ENCODE measurements at regions not wholly inside any gene's neighbourhood (a gene's known extent, or its start where the extent isn't known, plus 50 kb on each side); places are given as distances from the start of the nearest gene placed in this dataset.

DNA sequence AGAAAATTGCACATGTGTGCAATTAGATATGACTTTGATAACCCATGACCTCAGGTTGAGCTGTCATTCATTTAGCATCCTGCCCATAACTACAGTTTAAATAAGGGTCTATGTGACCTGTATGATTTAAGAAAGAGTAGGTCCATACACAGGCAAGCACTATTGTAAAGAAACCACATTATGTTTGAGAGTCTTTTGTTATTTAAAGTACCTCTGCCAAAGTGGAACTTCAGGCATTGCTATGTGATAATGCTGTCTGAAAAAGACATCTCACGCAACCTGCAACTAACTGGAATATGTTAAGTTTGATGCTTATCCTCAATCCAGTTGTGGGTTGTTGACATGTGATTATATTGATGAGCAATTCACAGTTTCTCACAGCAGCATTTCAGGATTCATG is 317.0 kb downstream of the TMEM161B start:
- H4K20me1 ChIP-seq (ENCODE audit: insufficient read depth): no peaks in the 10 kb centered on the region
- no peak overlapping the region for H3K4me3 ChIP-seq (ENCODE audit: low read depth in 2 of 2, low read length in 1 of 2)
- no peak overlapping the region for H3K4me2 ChIP-seq
- CTCF ChIA-PET: no interaction called here
- H2AFZ ChIP-seq (ENCODE audit: low read depth): no peak overlapping the region
- H3F3A ChIP-seq (replicated peaks; ENCODE audit: insufficient read depth): no peaks in the 10 kb centered on the region
- TF ChIP-seq POLR2AphosphoS5 (IDR thresholded peaks at IDR 0.05; ENCODE audit: low read depth, low read length): no peak
- TF ChIP-seq RAD21 (IDR thresholded peaks at IDR 0.05; ENCODE audit: low read length): no peak
- TF ChIP-seq FOSL2 (IDR thresholded peaks at IDR 0.05; ENCODE audit: borderline replicate concordance, low read depth): no peak
- TF ChIP-seq, protein P1, sequence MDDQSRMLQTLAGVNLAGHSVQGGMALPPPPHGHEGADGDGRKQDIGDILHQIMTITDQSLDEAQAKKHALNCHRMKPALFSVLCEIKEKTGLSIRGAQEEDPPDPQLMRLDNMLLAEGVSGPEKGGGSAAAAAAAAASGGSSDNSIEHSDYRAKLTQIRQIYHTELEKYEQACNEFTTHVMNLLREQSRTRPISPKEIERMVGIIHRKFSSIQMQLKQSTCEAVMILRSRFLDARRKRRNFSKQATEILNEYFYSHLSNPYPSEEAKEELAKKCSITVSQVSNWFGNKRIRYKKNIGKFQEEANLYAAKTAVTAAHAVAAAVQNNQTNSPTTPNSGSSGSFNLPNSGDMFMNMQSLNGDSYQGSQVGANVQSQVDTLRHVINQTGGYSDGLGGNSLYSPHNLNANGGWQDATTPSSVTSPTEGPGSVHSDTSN (IDR thresholded peaks at IDR 0.05): no peak
- TF ChIP-seq TEAD4 (IDR thresholded peaks at IDR 0.05; ENCODE audit: borderline replicate concordance, insufficient read depth): no peak
- no peak for TF ChIP-seq JUND (IDR thresholded peaks at IDR 0.05)
- TF ChIP-seq, protein P2, sequence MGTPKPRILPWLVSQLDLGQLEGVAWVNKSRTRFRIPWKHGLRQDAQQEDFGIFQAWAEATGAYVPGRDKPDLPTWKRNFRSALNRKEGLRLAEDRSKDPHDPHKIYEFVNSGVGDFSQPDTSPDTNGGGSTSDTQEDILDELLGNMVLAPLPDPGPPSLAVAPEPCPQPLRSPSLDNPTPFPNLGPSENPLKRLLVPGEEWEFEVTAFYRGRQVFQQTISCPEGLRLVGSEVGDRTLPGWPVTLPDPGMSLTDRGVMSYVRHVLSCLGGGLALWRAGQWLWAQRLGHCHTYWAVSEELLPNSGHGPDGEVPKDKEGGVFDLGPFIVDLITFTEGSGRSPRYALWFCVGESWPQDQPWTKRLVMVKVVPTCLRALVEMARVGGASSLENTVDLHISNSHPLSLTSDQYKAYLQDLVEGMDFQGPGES (IDR thresholded peaks at IDR 0.05; ENCODE audit: low read depth, low read length): no peak
- TF ChIP-seq, protein P3, sequence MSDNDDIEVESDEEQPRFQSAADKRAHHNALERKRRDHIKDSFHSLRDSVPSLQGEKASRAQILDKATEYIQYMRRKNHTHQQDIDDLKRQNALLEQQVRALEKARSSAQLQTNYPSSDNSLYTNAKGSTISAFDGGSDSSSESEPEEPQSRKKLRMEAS (IDR thresholded peaks at IDR 0.05; ENCODE audit: low read depth): no peak
- no peak for TF ChIP-seq EP300 (IDR thresholded peaks at IDR 0.05; ENCODE audit: borderline replicate concordance in 1 of 2, low read depth in 1 of 2, low read length in 1 of 2)
- no peak for TF ChIP-seq RFX5 (IDR thresholded peaks at IDR 0.05; ENCODE audit: low read length)
- TF ChIP-seq USF1 (IDR thresholded peaks at IDR 0.05; ENCODE audit: borderline replicate concordance, low read depth): no peak
- TF ChIP-seq MEF2A (IDR thresholded peaks at IDR 0.05; ENCODE audit: borderline replicate concordance, low read depth): no peak
- no peak for DNase-seq
- no peaks in the 10 kb centered on the region for H3K36me3 ChIP-seq (replicated peaks in 1 of 2; ENCODE audit: control insufficient read depth in 1 of 2, insufficient read depth in 2 of 2, low read length in 1 of 2)
- no peaks in the 10 kb centered on the region for H3K9me2 ChIP-seq
- H3K9ac ChIP-seq: no peak overlapping the region
- POLR2A ChIA-PET: no interaction called here
- no peaks in the 10 kb centered on the region for H3K27me3 ChIP-seq (ENCODE audit: insufficient read depth)
- H3K27ac ChIP-seq (ENCODE audit: low read depth in 2 of 2, low read length in 1 of 2): no peak overlapping the region
- no peaks in the 10 kb centered on the region for H3K4me1 ChIP-seq (ENCODE audit: control insufficient read depth in 1 of 2, insufficient read depth in 2 of 2, low read depth in 1 of 2, low read length in 1 of 2)
- no peaks in the 10 kb centered on the region for H3K79me2 ChIP-seq (ENCODE audit: insufficient read depth)
- 6% methylated on average over 1 of the region's 1 CpG for WGBS (ENCODE audit: low lambda C conversion rate)
- no peaks in the 10 kb centered on the region for H3K9me3 ChIP-seq

GRCh38 chr5:87949676-87950631 is 318.7 kb downstream of the TMEM161B start:
- TF ChIP-seq TCF12 (IDR thresholded peaks at IDR 0.05) (no peak), RFX5 (IDR thresholded peaks at IDR 0.05; ENCODE audit: low read length) (no peak), RCOR1 (IDR thresholded peaks at IDR 0.05; ENCODE audit: low read length) (no peak), EZH2phosphoT487 (IDR thresholded peaks at IDR 0.05; ENCODE audit: borderline replicate concordance, low read depth) (no peak), NFIC (IDR thresholded peaks at IDR 0.05; ENCODE audit: borderline replicate concordance) (no peak), GABPA (IDR thresholded peaks at IDR 0.05; ENCODE audit: low read depth) (no peak), SIN3A (IDR thresholded peaks at IDR 0.05; ENCODE audit: borderline replicate concordance, low read depth, low read length) (no peak), EP300 (IDR thresholded peaks at IDR 0.05; ENCODE audit: borderline replicate concordance in 1 of 2, low read depth in 1 of 2, low read length in 1 of 2) (no peak), TAF1 (IDR thresholded peaks at IDR 0.05; ENCODE audit: borderline replicate concordance, low read depth, low read length) (no peak)
- TF ChIP-seq, protein P4, sequence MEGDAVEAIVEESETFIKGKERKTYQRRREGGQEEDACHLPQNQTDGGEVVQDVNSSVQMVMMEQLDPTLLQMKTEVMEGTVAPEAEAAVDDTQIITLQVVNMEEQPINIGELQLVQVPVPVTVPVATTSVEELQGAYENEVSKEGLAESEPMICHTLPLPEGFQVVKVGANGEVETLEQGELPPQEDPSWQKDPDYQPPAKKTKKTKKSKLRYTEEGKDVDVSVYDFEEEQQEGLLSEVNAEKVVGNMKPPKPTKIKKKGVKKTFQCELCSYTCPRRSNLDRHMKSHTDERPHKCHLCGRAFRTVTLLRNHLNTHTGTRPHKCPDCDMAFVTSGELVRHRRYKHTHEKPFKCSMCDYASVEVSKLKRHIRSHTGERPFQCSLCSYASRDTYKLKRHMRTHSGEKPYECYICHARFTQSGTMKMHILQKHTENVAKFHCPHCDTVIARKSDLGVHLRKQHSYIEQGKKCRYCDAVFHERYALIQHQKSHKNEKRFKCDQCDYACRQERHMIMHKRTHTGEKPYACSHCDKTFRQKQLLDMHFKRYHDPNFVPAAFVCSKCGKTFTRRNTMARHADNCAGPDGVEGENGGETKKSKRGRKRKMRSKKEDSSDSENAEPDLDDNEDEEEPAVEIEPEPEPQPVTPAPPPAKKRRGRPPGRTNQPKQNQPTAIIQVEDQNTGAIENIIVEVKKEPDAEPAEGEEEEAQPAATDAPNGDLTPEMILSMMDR (IDR thresholded peaks at IDR 0.05): no peak
- H3K36me3 ChIP-seq (replicated peaks in 1 of 2; ENCODE audit: control insufficient read depth in 1 of 2, insufficient read depth in 2 of 2, low read length in 1 of 2): no peaks in the 10 kb centered on the region
- no peaks in the 10 kb centered on the region for H3F3A ChIP-seq (replicated peaks; ENCODE audit: insufficient read depth)
- H3K4me1 ChIP-seq (ENCODE audit: control insufficient read depth in 1 of 2, insufficient read depth in 2 of 2, low read depth in 1 of 2, low read length in 1 of 2): no peaks in the 10 kb centered on the region
- H3K9me2 ChIP-seq: no peaks in the 10 kb centered on the region
- H3K4me3 ChIP-seq (ENCODE audit: low read depth in 2 of 2, low read length in 1 of 2): no peak overlapping the region
- WGBS (ENCODE audit: low lambda C conversion rate): 1% methylated on average over 10 of the region's 10 CpGs
- DNase-seq: no peak
- no peak overlapping the region for H3K9ac ChIP-seq
- H3K4me2 ChIP-seq: no peak overlapping the region
- no peaks in the 10 kb centered on the region for H3K9me3 ChIP-seq
- ChIA-PET CTCF (no interaction called here), POLR2A (no interaction called here)
- H3K27me3 ChIP-seq (ENCODE audit: insufficient read depth): no peaks in the 10 kb centered on the region
- no peak overlapping the region for H3K27ac ChIP-seq (ENCODE audit: low read depth in 2 of 2, low read length in 1 of 2)
- no peaks in the 10 kb centered on the region for H3K79me2 ChIP-seq (ENCODE audit: insufficient read depth)
- no peaks in the 10 kb centered on the region for H4K20me1 ChIP-seq (ENCODE audit: insufficient read depth)
- H2AFZ ChIP-seq (ENCODE audit: low read depth): no peak overlapping the region

Measured in SK-N-SH (cell line).